Dedifferentiated amniotic fluid mesenchymal stem cell (primary cell): ENCODE measurements at regions not wholly inside any gene's neighbourhood (a gene's known extent, or its start where the extent isn't known, plus 50 kb on each side); places are given as distances from the start of the nearest gene placed in this dataset.

ENCODE experiments used
- DNase-seq: peaks from one replicate; pipeline ENCODE4 v3.0.0-alpha.2; 2016; ENCODE audit errors: extremely low spot score

- DNase-seq, result no peak
These were observed 496.5 kb upstream of the B3GAT1 start for GRCh38 chr11:134908583-134908982.

GRCh38 chr11:134907636-134908035 lies 495.6 kb upstream of the B3GAT1 start:
- DNase-seq, result no peak

GRCh38 chr11:134906356-134906955 lies 494.4 kb upstream of the B3GAT1 start:
- no peak for DNase-seq

- DNase-seq, result no peak
These were observed 493.9 kb upstream of the B3GAT1 start for GRCh38 chr11:134905928-134906327.

GRCh38 chr11:134905517-134905916 lies 493.5 kb upstream of the B3GAT1 start:
- no peak for DNase-seq

- no peak for DNase-seq
These were observed 492.2 kb upstream of the B3GAT1 start for GRCh38 chr11:134904103-134904790.

- no peak for DNase-seq
These were observed 490.2 kb upstream of the B3GAT1 start for GRCh38 chr11:134901955-134902918.

GRCh38 chr11:134901542-134901941 lies 489.5 kb upstream of the B3GAT1 start:
- DNase-seq, result no peak

- no peak for DNase-seq
These were observed 482.0 kb upstream of the B3GAT1 start for GRCh38 chr11:134893810-134894685.

- no peak for DNase-seq
These were observed 478.4 kb upstream of the B3GAT1 start for GRCh38 chr11:134890446-134890845.

GRCh38 chr11:134889832-134890231 lies 477.8 kb upstream of the B3GAT1 start:
- DNase-seq, result no peak

GRCh38 chr11:134888821-134889220 lies 476.8 kb upstream of the B3GAT1 start:
- no peak for DNase-seq

GRCh38 chr11:134887896-134888295 lies 475.9 kb upstream of the B3GAT1 start:
- no peak for DNase-seq

- DNase-seq, result no peak
These were observed 471.4 kb upstream of the B3GAT1 start for GRCh38 chr11:134883484-134883883.

- DNase-seq, result no peak
These were observed 470.7 kb upstream of the B3GAT1 start for GRCh38 chr11:134882671-134883297.

GRCh38 chr11:134882141-134882540 lies 470.1 kb upstream of the B3GAT1 start:
- DNase-seq, result no peak

- DNase-seq, result no peak
These were observed 468.7 kb upstream of the B3GAT1 start for GRCh38 chr11:134880788-134881187.

- DNase-seq, result no peak
These were observed 467.9 kb upstream of the B3GAT1 start for GRCh38 chr11:134879931-134880330.

- DNase-seq, result no peak
These were observed 467.3 kb upstream of the B3GAT1 start for GRCh38 chr11:134879341-134879740.

- DNase-seq, result no peak
These were observed 466.7 kb upstream of the B3GAT1 start for GRCh38 chr11:134878785-134879184.

GRCh38 chr11:134876226-134876625 lies 464.2 kb upstream of the B3GAT1 start:
- no peak for DNase-seq
